ENCODE measurements at regions not wholly inside any gene's neighbourhood (a gene's known extent, or its start where the extent isn't known, plus 50 kb on each side); places are given as distances from the start of the nearest gene placed in this dataset.

DNA sequence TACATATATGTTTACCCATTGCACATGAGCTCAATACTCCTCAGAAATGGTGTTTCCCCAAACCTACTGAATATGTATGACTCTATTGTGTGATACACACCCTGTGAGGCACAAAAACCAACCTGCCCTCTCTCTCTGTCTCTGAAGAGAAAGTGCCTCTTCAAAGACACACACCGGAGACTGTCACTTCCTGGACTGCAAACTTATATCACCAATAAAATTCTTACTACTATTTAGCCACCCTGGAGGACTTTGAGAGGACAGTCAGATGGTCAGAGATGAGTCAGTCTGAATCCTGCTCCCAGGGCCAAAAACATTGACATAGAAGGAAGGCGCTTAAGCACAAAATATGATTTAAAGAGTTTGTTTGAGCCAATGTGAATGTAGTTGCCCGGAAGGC is 110.4 kb downstream of the PPIAL4G start:
- TF ChIP-seq EZH2 (IDR thresholded peaks at IDR 0.05; ENCODE audit: borderline replicate concordance, low read depth, low read length, severe bottlenecking) = no peak
- TF ChIP-seq, protein P1, sequence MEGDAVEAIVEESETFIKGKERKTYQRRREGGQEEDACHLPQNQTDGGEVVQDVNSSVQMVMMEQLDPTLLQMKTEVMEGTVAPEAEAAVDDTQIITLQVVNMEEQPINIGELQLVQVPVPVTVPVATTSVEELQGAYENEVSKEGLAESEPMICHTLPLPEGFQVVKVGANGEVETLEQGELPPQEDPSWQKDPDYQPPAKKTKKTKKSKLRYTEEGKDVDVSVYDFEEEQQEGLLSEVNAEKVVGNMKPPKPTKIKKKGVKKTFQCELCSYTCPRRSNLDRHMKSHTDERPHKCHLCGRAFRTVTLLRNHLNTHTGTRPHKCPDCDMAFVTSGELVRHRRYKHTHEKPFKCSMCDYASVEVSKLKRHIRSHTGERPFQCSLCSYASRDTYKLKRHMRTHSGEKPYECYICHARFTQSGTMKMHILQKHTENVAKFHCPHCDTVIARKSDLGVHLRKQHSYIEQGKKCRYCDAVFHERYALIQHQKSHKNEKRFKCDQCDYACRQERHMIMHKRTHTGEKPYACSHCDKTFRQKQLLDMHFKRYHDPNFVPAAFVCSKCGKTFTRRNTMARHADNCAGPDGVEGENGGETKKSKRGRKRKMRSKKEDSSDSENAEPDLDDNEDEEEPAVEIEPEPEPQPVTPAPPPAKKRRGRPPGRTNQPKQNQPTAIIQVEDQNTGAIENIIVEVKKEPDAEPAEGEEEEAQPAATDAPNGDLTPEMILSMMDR (IDR thresholded peaks at IDR 0.05; ENCODE audit: borderline replicate concordance, extremely low read depth, low read length, poor library complexity, severe bottlenecking) = no peak
